D721Med (cell line): ENCODE measurements at regions not wholly inside any gene's neighbourhood (a gene's known extent, or its start where the extent isn't known, plus 50 kb on each side); places are given as distances from the start of the nearest gene placed in this dataset.

Experiments
- DNase-seq: peaks from one replicate; pipeline ENCODE4 v3.0.0; 2011; ENCODE audit warnings: low spot score; ENCODE audit not compliant: insufficient read length
- FAIRE-seq: peaks from 2 replicates; lab custom pipeline; 2011; peaks lifted over from hg19 to GRCh38; lab: Jason Lieb, UNC
- CTCF ChIP-seq: IDR thresholded peaks from 2 replicates; pipeline ENCODE4 v1.5.1; 2012; ENCODE audit warnings: mild to moderate bottlenecking, control low read depth; ENCODE audit not compliant: insufficient read depth; ENCODE audit errors: missing control alignments

DNA sequence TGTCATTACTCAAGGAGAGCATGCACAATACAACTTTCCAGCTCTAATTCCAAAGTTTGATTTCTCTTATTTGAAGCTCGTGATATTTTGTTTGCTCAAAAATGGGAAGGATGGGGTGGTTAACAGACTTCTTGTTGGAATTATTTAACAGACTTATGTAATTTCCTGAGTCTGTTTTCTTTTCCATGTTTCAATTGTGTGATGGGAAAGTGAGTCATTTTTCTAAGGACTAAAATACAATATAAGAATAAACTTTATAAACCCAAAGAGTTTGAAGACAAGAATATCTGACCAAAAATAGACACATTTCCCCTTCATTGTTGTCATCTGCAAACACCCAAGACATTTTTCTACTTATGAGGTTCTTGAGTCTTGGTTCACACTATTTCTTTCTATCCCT lies 211.8 kb upstream of the SLITRK5 start:
- no peak for TF ChIP-seq CTCF
- DNase-seq (no peak), FAIRE-seq (no peak)

GRCh38 chr13:87497426-87497825 lies 173.7 kb upstream of the SLITRK5 start:
- TF ChIP-seq CTCF, result no peak
- FAIRE-seq, result no peak
- DNase-seq, result no peak

- no peak for TF ChIP-seq CTCF
- DNase-seq (no peak), FAIRE-seq (no peak)
Measured at GRCh38 chr13:87498681-87499080, 172.5 kb upstream of the SLITRK5 start.

DNA sequence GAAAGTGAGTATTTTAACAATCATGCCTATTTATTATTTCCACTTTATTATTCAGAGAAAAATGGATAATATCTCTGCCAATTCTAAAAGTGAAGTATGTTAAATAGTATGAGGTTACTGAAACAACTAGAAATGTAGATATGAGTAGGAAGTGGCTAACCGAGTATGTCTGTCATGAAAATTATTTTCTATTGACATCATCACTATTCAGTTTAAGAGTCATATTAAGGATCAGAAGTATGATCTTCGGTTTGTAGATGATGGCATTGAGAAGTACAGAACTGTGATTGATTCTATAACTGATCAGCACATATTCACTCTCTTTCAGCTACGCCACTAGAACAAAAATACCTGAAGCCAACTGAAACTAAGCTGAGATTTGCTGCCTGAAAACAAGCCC lies 146.4 kb upstream of the SLITRK5 start:
- DNase-seq (no peak), FAIRE-seq (peak; percentile 48)
- no peak for TF ChIP-seq CTCF

DNA sequence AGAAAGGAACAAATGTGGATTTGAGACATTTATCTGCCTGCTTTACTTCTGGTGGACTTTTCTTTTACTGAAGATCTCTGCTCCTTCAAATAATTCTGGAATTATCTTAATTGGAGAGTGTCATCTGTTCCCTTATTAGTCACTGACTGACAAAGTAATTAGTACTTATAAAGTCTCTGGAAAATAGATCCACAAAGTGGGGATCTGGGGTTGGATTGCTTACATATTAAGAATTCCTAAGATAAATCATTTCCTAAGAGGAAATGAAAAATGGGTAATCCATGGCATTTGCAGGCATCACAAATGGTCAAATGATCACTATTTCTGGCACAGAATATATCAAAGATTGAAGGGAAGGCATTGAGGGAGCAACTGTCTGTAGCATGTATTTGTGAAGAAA lies 137.4 kb upstream of the SLITRK5 start:
- TF ChIP-seq CTCF, result no peak
- no peak for DNase-seq
- peak; percentile 74 for FAIRE-seq

DNA sequence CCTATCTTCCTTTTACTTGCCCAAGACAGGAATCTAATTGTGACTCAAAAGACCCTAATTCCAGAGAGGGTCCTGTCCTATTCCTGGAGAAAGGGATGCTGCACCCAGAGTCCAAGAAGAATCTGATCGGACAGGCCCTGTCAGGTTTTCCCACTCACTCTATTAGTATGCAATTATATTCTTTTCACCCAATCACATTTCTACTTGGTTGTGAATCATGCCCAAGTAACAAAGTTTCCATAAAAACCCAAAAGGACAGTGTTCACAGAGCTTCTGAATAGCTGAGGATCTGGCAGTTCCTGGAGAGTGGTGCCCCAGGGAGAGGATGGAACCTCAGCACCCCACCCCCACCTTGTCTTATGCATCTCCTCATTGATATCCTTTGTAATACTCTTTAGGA lies 135.3 kb upstream of the SLITRK5 start:
- no peak for FAIRE-seq
- TF ChIP-seq CTCF, result no peak
- no peak for DNase-seq

- no peak for TF ChIP-seq CTCF
- no peak for FAIRE-seq
- no peak for DNase-seq
Measured at GRCh38 chr13:87536499-87536898, 134.7 kb upstream of the SLITRK5 start.
